ENCODE measurements at regions not wholly inside any gene's neighbourhood (a gene's known extent, or its start where the extent isn't known, plus 50 kb on each side); places are given as distances from the start of the nearest gene placed in this dataset.

GRCh38 chr2:71860381-71860926, 287.2 kb downstream of the CYP26B1 start:
- 0% methylated on average over 4 of the region's 4 CpGs for WGBS (ENCODE audit: insufficient coverage, low coverage, missing lambda C conversion rate)
- no peak for ATAC-seq
- ChIA-PET POLR2A (no interaction called here), CTCF (ENCODE audit: low intra/inter-chr PET ratio) (no interaction called here)
- Histone ChIP-seq H3K4me1 (replicated peaks in 1 of 2; ENCODE audit: control insufficient read depth in 2 of 2, insufficient read depth in 2 of 2, low read length in 2 of 2) (no peaks in the 10 kb centered on the region), H3K36me3 (ENCODE audit: control insufficient read depth, insufficient read depth, low read length) (no peaks in the 10 kb centered on the region), H3K4me2 (ENCODE audit: insufficient read depth, low read length) (no peak overlapping the region), H3K27ac (ENCODE audit: extremely low read depth, low read depth, low read length) (no peak overlapping the region), H3K27me3 (ENCODE audit: control insufficient read depth in 2 of 2, insufficient read depth in 2 of 2, low read length in 2 of 2) (peaks cover 0 to 36% of the 10 kb centered on the region in 2 experiments; a peak in 4 of 5 replicates), H3K4me3 (no peak overlapping the region), H4K20me1 (replicated peaks; ENCODE audit: control insufficient read depth, insufficient read depth, low read length) (no peaks in the 10 kb centered on the region; the same call in 1 of the 2 replicates), H3K79me2 (ENCODE audit: control insufficient read depth, insufficient read depth, low read length) (no peaks in the 10 kb centered on the region), H2AFZ (ENCODE audit: low read depth, low read length) (no peak overlapping the region), H3K9ac (ENCODE audit: insufficient read depth in 1 of 2, low read depth in 2 of 2, low read length in 2 of 2) (no peak overlapping the region), H3K9me3 (replicated peaks; ENCODE audit: control insufficient read depth, insufficient read depth, low read depth, low read length) (no peaks in the 10 kb centered on the region), H3K9me1 (ENCODE audit: control insufficient read depth, insufficient read depth, low read length) (no peaks in the 10 kb centered on the region)
- no TSS peak for BruUV-seq (replicated peaks)
- DNase-seq (ENCODE audit: extremely low read depth in 1 of 4, low spot score in 3 of 4): no peak
- intact Hi-C loops (cut with micrococcal nuclease): no loop called here
- TF ChIP-seq CBFB (CRISPR knock-in tag; IDR thresholded peaks at IDR 0.05) (no peak), ZNF184 (CRISPR knock-in tag; IDR thresholded peaks at IDR 0.05) (no peak), FOXJ3 (CRISPR knock-in tag; IDR thresholded peaks at IDR 0.05) (no peak), ZNF507 (tag; conservative IDR thresholded peaks at IDR 0.05) (no peak), FOXP1 (CRISPR knock-in tag; IDR thresholded peaks at IDR 0.05) (no peak), ZNF76 (CRISPR knock-in tag; IDR thresholded peaks at IDR 0.05; ENCODE audit: borderline replicate concordance) (no peak), CTCF (IDR thresholded peaks at IDR 0.05 in 2 of 3, conservative IDR thresholded peaks at IDR 0.05 in 1 of 3; ENCODE audit: insufficient read depth in 2 of 3, low read depth in 1 of 3, low read length in 3 of 3) (no peak)
- no peak for FAIRE-seq
- in situ Hi-C loops (cut with MboI): no loop called here

All from K562 (cell line).